ENCODE measurements at regions not wholly inside any gene's neighbourhood (a gene's known extent, or its start where the extent isn't known, plus 50 kb on each side); places are given as distances from the start of the nearest gene placed in this dataset.

GRCh38 chr21:35857095-35857494 lies 203.2 kb downstream of the SETD4 start:
- TF ChIP-seq, protein P1, sequence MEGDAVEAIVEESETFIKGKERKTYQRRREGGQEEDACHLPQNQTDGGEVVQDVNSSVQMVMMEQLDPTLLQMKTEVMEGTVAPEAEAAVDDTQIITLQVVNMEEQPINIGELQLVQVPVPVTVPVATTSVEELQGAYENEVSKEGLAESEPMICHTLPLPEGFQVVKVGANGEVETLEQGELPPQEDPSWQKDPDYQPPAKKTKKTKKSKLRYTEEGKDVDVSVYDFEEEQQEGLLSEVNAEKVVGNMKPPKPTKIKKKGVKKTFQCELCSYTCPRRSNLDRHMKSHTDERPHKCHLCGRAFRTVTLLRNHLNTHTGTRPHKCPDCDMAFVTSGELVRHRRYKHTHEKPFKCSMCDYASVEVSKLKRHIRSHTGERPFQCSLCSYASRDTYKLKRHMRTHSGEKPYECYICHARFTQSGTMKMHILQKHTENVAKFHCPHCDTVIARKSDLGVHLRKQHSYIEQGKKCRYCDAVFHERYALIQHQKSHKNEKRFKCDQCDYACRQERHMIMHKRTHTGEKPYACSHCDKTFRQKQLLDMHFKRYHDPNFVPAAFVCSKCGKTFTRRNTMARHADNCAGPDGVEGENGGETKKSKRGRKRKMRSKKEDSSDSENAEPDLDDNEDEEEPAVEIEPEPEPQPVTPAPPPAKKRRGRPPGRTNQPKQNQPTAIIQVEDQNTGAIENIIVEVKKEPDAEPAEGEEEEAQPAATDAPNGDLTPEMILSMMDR (IDR thresholded peaks at IDR 0.05; ENCODE audit: low read depth, low read length, poor library complexity, severe bottlenecking): no peak
- TF ChIP-seq EZH2phosphoT487 (IDR thresholded peaks at IDR 0.05; ENCODE audit: borderline replicate concordance, low read length): no peak

Data from DOHH2 (cell line).